Liver (tissue), 8 donors: ENCODE measurements at regions not wholly inside any gene's neighbourhood (a gene's known extent, or its start where the extent isn't known, plus 50 kb on each side); places are given as distances from the start of the nearest gene placed in this dataset.

ENCODE experiments used
- DNase-seq: peaks from one replicate; pipeline ENCODE4 v3.0.0-alpha.2; 2017; ENCODE audit warnings: low spot score
- H3K27ac ChIP-seq, 2 donors: one replicate each; pipeline ENCODE4 v1.7.0; 2013; ENCODE audit warnings: inconsistent platforms in 2 of 2, low read length in 2 of 2, control low read depth in 1 of 2, low read depth in 1 of 2, mild to moderate bottlenecking in 1 of 2
- H3K27me3 ChIP-seq, 4 donors: one replicate each; pipeline versions ENCODE4 v1.6.1 to v1.7.0; 2013; ENCODE audit warnings: low read length in 3 of 4, inconsistent platforms in 1 of 4, mild to moderate bottlenecking in 1 of 4, moderate library complexity in 1 of 4; ENCODE audit not compliant: control insufficient read depth in 4 of 4, insufficient read depth in 4 of 4
- H3K36me3 ChIP-seq, 4 donors: one replicate each; pipeline versions ENCODE4 v1.6.1 to v1.7.0; 2013; ENCODE audit warnings: low read length in 3 of 4, mild to moderate bottlenecking in 3 of 4, low read depth in 1 of 4, moderate library complexity in 1 of 4; ENCODE audit not compliant: control insufficient read depth in 4 of 4, insufficient read depth in 3 of 4
- H3K4me1 ChIP-seq, 4 donors: one replicate each; pipeline versions ENCODE4 v1.6.1 to v1.7.0; 2013; ENCODE audit warnings: low read length in 3 of 4, mild to moderate bottlenecking in 3 of 4, moderate library complexity in 1 of 4; ENCODE audit not compliant: control insufficient read depth in 4 of 4, insufficient read depth in 4 of 4
- H3K4me3 ChIP-seq, 3 donors: one replicate each; pipeline versions ENCODE4 v1.6.1 to v1.7.0; 2013; ENCODE audit warnings: low read length in 3 of 3, control low read depth in 1 of 3, low read depth in 1 of 3, mild to moderate bottlenecking in 1 of 3
- H3K9ac ChIP-seq, 2 donors: one replicate each; pipeline ENCODE4 v1.7.0; 2013; ENCODE audit warnings: low read length in 2 of 2, mild to moderate bottlenecking in 2 of 2, moderate library complexity in 2 of 2, control low read depth in 1 of 2, low read depth in 1 of 2
- H3K9me3 ChIP-seq, 4 donors: one replicate each; pipeline versions ENCODE4 v1.6.1 to v1.7.0; 2013; ENCODE audit warnings: low read length in 3 of 4; ENCODE audit not compliant: control insufficient read depth in 4 of 4
- ATF3 ChIP-seq: IDR thresholded peaks from 2 replicates; pipeline ENCODE4 v1.6.1; 2016; ENCODE audit warnings: antibody characterized with exemption
- CTCF ChIP-seq: fragments of 150-350 bp; IDR thresholded peaks from 2 replicates; pipeline ENCODE4 v1.5.1; 2017; ENCODE audit warnings: improper control_type of control experiment, low read depth, low read length; ENCODE audit not compliant: missing input control
- FOXA2 ChIP-seq: IDR thresholded peaks from 2 replicates; pipeline ENCODE4 v1.6.1; 2016; ENCODE audit warnings: antibody characterized with exemption
- GABPA ChIP-seq, 2 donors: IDR thresholded peaks in 1 of 2; conservative IDR thresholded peaks in 1 of 2; 2 replicates each; pipeline ENCODE4 v1.6.1; 2016; ENCODE audit warnings: antibody characterized with exemption in 2 of 2, mild to moderate bottlenecking in 1 of 2, moderate library complexity in 1 of 2
- HNF4A ChIP-seq, 2 donors: conservative IDR thresholded peaks; 2 replicates each; pipeline ENCODE4 v1.6.1; 2016; ENCODE audit warnings: antibody characterized with exemption in 2 of 2, mild to moderate bottlenecking in 2 of 2
- HNF4G ChIP-seq: IDR thresholded peaks from 2 replicates; pipeline ENCODE4 v1.6.1; 2016; ENCODE audit warnings: antibody characterized with exemption
- JUND ChIP-seq, 2 donors: IDR thresholded peaks; 2 replicates each; pipeline ENCODE4 v1.6.1; 2016; ENCODE audit warnings: antibody characterized with exemption in 2 of 2
- MAX ChIP-seq: IDR thresholded peaks from 2 replicates; pipeline ENCODE4 v1.6.1; 2016; ENCODE audit warnings: antibody characterized with exemption
- NR2F2 ChIP-seq: IDR thresholded peaks from 2 replicates; pipeline ENCODE4 v1.6.1; 2016; ENCODE audit warnings: antibody characterized with exemption
- RAD21 ChIP-seq, 2 donors: IDR thresholded peaks; 2 replicates each; pipeline ENCODE4 v1.6.1; 2016; ENCODE audit warnings: antibody characterized with exemption in 2 of 2, mild to moderate bottlenecking in 2 of 2
- REST ChIP-seq: IDR thresholded peaks from 2 replicates; pipeline ENCODE4 v1.6.1; 2016; ENCODE audit warnings: antibody characterized with exemption, mild to moderate bottlenecking
- RXRA ChIP-seq, 2 donors: IDR thresholded peaks; 2 replicates each; pipeline ENCODE4 v1.6.1; 2017 to 2018; ENCODE audit warnings: antibody characterized with exemption in 2 of 2, mild to moderate bottlenecking in 1 of 2
- TAF1 ChIP-seq: conservative IDR thresholded peaks from 2 replicates; pipeline ENCODE4 v1.6.1; 2016; ENCODE audit warnings: antibody characterized with exemption, mild to moderate bottlenecking
- YY1 ChIP-seq: IDR thresholded peaks from 2 replicates; pipeline ENCODE4 v1.6.1; 2016; ENCODE audit warnings: antibody characterized with exemption, mild to moderate bottlenecking
- ZBTB33 ChIP-seq: IDR thresholded peaks from 2 replicates; pipeline ENCODE4 v1.6.1; 2016; ENCODE audit warnings: antibody characterized with exemption
- WGBS: extraction: QIAGEN DNeasy Blood & Tissue Kit; methylation state at CpG from one replicate; pipeline ENCODE4 v1.1.7; 2013; 5-methylcytosine and 5-hydroxymethylcytosine counted together
- donor health status: healthy.
- donor health status: healthy.
- donor health status: healthy.
- donor health status: healthy.
- donor health status: healthy.

GRCh38 chr7:25821225-25821624 lies 330.8 kb upstream of the NFE2L3 start:
- no peaks in the 10 kb centered on the region for H3K4me1 ChIP-seq
- DNase-seq, result no peak
- H3K27me3 ChIP-seq, result peaks cover 0 to 6% (median 3%) of the 10 kb centered on the region in 4 donors
- no peak overlapping the region for H3K9ac ChIP-seq
- no peaks in the 10 kb centered on the region for H3K36me3 ChIP-seq
- WGBS, result 81% methylated on average over 3 of the region's 3 CpGs
- no peak overlapping the region for H3K4me3 ChIP-seq
- H3K9me3 ChIP-seq, result no peaks in the 10 kb centered on the region
- TF ChIP-seq GABPA (IDR thresholded peaks at IDR 0.05 in 1 of 2, conservative IDR thresholded peaks at IDR 0.05 in 1 of 2), result no peak
- no peak for TF ChIP-seq REST
- no peak for TF ChIP-seq YY1
- TF ChIP-seq MAX, result no peak
- TF ChIP-seq HNF4A (conservative IDR thresholded peaks at IDR 0.05), result no peak
- no peak for TF ChIP-seq FOXA2
- TF ChIP-seq CTCF, result no peak
- no peak for TF ChIP-seq JUND (IDR thresholded peaks at IDR 0.05)
- no peak for TF ChIP-seq RAD21 (IDR thresholded peaks at IDR 0.05)
- no peak for TF ChIP-seq HNF4G
- no peak overlapping the region for H3K27ac ChIP-seq

- peaks cover 0 to 6% (median 2%) of the 10 kb centered on the region in 4 donors for H3K27me3 ChIP-seq
- H3K9me3 ChIP-seq, result no peaks in the 10 kb centered on the region
- DNase-seq, result no peak
- H3K36me3 ChIP-seq, result no peaks in the 10 kb centered on the region
- TF ChIP-seq ZBTB33 (no peak), RAD21 (IDR thresholded peaks at IDR 0.05) (no peak), NR2F2 (no peak), REST (no peak), RXRA (IDR thresholded peaks at IDR 0.05) (no peak), MAX (no peak), ATF3 (no peak), TAF1 (no peak), JUND (IDR thresholded peaks at IDR 0.05) (no peak)
- no peaks in the 10 kb centered on the region for H3K4me1 ChIP-seq
- 84% methylated on average over 4 of the region's 4 CpGs for WGBS
- H3K27ac ChIP-seq, result no peak overlapping the region
- H3K4me3 ChIP-seq, result no peak overlapping the region
- H3K9ac ChIP-seq, result no peak overlapping the region
These were observed 329.2 kb upstream of the NFE2L3 start for GRCh38 chr7:25822823-25823222.
